H1 (cell line): ENCODE measurements at regions not wholly inside any gene's neighbourhood (a gene's known extent, or its start where the extent isn't known, plus 50 kb on each side); places are given as distances from the start of the nearest gene placed in this dataset.

Source experiments
- EP300 ChIP-seq, 2 experiments: IDR thresholded peaks; 1 replicate in 1 of 2; 2 replicates in 1 of 2; pipeline ENCODE4 v1.6.1; 2011 to 2012; ENCODE audit warnings: low read depth in 2 of 2, low read length in 2 of 2, mild to moderate bottlenecking in 2 of 2, borderline replicate concordance in 1 of 2, inconsistent platforms in 1 of 2, moderate library complexity in 1 of 2
- KDM1A ChIP-seq: fragments of 200-600, 300-600 bp; sonication (generic); IDR thresholded peaks from 2 replicates; pipeline ENCODE4 v1.7.1; 2016; ENCODE audit warnings: mild to moderate bottlenecking, low read length, borderline replicate concordance
- KDM4A ChIP-seq: IDR thresholded peaks from one replicate; pipeline ENCODE4 v1.7.1; 2012; ENCODE audit warnings: low read depth, mild to moderate bottlenecking, moderate library complexity, low read length, inconsistent platforms; ENCODE audit not compliant: severe bottlenecking
- RBBP5 ChIP-seq: IDR thresholded peaks from 2 replicates; pipeline ENCODE4 v1.7.1; 2012; ENCODE audit warnings: low read depth, mild to moderate bottlenecking, inconsistent platforms, low read length, moderate library complexity, borderline replicate concordance
- SIX5 ChIP-seq: IDR thresholded peaks from 2 replicates; pipeline ENCODE4 v1.6.1; 2011; ENCODE audit warnings: mild to moderate bottlenecking, low read depth, low read length
- SP4 ChIP-seq: IDR thresholded peaks from 2 replicates; pipeline ENCODE4 v1.6.1; 2012; ENCODE audit warnings: low read length, inconsistent platforms
- TF ChIP-seq, protein P1 (sequence below): fragments of 300-600 bp; sonication (generic); IDR thresholded peaks from 2 replicates; pipeline ENCODE4 v1.7.1; 2012; ENCODE audit warnings: low read length, moderate library complexity, mild to moderate bottlenecking, inconsistent platforms; ENCODE audit not compliant: insufficient replicate concordance
- TF ChIP-seq, protein P2 (sequence below): IDR thresholded peaks from 2 replicates; pipeline ENCODE4 v1.6.1; 2012; ENCODE audit warnings: inconsistent platforms

DNA sequence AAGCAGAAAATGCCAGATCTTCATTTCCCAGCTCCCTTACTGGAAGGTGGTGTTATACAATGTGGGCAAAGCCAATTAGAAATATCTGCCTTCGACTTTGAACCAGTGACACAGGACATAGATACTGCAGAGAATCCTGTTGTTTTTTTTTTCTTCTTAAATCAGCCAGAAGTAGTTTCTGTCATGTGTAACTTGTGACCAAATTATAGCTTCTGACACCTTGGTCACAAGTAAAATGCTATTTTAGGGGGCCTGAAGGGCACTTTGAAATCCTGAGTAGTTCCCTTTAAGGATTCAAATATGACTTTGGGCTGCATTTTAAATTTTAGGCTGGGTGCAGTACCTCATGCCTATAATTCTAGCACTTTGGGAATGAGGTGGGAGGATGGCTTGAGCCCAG, 89.0 kb upstream of the TLK1 start (continued):
- TF ChIP-seq, protein P1, sequence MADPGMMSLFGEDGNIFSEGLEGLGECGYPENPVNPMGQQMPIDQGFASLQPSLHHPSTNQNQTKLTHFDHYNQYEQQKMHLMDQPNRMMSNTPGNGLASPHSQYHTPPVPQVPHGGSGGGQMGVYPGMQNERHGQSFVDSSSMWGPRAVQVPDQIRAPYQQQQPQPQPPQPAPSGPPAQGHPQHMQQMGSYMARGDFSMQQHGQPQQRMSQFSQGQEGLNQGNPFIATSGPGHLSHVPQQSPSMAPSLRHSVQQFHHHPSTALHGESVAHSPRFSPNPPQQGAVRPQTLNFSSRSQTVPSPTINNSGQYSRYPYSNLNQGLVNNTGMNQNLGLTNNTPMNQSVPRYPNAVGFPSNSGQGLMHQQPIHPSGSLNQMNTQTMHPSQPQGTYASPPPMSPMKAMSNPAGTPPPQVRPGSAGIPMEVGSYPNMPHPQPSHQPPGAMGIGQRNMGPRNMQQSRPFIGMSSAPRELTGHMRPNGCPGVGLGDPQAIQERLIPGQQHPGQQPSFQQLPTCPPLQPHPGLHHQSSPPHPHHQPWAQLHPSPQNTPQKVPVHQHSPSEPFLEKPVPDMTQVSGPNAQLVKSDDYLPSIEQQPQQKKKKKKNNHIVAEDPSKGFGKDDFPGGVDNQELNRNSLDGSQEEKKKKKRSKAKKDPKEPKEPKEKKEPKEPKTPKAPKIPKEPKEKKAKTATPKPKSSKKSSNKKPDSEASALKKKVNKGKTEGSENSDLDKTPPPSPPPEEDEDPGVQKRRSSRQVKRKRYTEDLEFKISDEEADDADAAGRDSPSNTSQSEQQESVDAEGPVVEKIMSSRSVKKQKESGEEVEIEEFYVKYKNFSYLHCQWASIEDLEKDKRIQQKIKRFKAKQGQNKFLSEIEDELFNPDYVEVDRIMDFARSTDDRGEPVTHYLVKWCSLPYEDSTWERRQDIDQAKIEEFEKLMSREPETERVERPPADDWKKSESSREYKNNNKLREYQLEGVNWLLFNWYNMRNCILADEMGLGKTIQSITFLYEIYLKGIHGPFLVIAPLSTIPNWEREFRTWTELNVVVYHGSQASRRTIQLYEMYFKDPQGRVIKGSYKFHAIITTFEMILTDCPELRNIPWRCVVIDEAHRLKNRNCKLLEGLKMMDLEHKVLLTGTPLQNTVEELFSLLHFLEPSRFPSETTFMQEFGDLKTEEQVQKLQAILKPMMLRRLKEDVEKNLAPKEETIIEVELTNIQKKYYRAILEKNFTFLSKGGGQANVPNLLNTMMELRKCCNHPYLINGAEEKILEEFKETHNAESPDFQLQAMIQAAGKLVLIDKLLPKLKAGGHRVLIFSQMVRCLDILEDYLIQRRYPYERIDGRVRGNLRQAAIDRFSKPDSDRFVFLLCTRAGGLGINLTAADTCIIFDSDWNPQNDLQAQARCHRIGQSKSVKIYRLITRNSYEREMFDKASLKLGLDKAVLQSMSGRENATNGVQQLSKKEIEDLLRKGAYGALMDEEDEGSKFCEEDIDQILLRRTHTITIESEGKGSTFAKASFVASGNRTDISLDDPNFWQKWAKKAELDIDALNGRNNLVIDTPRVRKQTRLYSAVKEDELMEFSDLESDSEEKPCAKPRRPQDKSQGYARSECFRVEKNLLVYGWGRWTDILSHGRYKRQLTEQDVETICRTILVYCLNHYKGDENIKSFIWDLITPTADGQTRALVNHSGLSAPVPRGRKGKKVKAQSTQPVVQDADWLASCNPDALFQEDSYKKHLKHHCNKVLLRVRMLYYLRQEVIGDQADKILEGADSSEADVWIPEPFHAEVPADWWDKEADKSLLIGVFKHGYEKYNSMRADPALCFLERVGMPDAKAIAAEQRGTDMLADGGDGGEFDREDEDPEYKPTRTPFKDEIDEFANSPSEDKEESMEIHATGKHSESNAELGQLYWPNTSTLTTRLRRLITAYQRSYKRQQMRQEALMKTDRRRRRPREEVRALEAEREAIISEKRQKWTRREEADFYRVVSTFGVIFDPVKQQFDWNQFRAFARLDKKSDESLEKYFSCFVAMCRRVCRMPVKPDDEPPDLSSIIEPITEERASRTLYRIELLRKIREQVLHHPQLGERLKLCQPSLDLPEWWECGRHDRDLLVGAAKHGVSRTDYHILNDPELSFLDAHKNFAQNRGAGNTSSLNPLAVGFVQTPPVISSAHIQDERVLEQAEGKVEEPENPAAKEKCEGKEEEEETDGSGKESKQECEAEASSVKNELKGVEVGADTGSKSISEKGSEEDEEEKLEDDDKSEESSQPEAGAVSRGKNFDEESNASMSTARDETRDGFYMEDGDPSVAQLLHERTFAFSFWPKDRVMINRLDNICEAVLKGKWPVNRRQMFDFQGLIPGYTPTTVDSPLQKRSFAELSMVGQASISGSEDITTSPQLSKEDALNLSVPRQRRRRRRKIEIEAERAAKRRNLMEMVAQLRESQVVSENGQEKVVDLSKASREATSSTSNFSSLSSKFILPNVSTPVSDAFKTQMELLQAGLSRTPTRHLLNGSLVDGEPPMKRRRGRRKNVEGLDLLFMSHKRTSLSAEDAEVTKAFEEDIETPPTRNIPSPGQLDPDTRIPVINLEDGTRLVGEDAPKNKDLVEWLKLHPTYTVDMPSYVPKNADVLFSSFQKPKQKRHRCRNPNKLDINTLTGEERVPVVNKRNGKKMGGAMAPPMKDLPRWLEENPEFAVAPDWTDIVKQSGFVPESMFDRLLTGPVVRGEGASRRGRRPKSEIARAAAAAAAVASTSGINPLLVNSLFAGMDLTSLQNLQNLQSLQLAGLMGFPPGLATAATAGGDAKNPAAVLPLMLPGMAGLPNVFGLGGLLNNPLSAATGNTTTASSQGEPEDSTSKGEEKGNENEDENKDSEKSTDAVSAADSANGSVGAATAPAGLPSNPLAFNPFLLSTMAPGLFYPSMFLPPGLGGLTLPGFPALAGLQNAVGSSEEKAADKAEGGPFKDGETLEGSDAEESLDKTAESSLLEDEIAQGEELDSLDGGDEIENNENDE, result no peak
- TF ChIP-seq RBBP5, result no peak
- TF ChIP-seq, protein P2, sequence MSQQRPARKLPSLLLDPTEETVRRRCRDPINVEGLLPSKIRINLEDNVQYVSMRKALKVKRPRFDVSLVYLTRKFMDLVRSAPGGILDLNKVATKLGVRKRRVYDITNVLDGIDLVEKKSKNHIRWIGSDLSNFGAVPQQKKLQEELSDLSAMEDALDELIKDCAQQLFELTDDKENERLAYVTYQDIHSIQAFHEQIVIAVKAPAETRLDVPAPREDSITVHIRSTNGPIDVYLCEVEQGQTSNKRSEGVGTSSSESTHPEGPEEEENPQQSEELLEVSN, result no peak
- no peak for TF ChIP-seq SIX5
- TF ChIP-seq KDM1A, result no peak
- TF ChIP-seq SP4, result no peak
- TF ChIP-seq EP300 (IDR thresholded peaks at IDR 0.05; ENCODE audit: borderline replicate concordance in 1 of 2, low read depth in 2 of 2, low read length in 2 of 2), result no peak
- TF ChIP-seq KDM4A, result no peak
